Tongue (tissue), 1 donor: ENCODE measurements at regions not wholly inside any gene's neighbourhood (a gene's known extent, or its start where the extent isn't known, plus 50 kb on each side); places are given as distances from the start of the nearest gene placed in this dataset.

Experiments used
- DNase-seq: peaks from one replicate; pipeline ENCODE4 v3.0.0-alpha.2; 2015

DNA sequence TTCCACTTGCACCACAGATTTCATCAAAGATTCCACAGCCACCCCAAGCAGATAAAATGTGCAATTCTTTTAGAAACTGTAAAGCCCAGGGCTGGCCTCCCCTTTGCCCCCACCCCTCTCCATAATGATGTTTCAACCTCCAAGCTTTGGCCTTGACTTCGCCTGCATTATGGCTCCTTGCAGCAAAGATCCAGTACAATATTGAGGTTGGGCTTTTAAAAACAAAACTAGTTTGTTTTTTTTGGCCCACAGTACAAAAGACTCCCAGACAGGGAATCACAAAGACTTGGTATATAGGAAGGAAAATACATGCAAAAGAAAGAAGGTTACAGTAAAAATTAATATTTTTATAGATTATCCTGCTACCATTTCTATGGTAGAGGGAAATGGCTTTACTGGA is 356.5 kb upstream of the PTBP2 start:
- peak; percentile 20 for DNase-seq

DNA sequence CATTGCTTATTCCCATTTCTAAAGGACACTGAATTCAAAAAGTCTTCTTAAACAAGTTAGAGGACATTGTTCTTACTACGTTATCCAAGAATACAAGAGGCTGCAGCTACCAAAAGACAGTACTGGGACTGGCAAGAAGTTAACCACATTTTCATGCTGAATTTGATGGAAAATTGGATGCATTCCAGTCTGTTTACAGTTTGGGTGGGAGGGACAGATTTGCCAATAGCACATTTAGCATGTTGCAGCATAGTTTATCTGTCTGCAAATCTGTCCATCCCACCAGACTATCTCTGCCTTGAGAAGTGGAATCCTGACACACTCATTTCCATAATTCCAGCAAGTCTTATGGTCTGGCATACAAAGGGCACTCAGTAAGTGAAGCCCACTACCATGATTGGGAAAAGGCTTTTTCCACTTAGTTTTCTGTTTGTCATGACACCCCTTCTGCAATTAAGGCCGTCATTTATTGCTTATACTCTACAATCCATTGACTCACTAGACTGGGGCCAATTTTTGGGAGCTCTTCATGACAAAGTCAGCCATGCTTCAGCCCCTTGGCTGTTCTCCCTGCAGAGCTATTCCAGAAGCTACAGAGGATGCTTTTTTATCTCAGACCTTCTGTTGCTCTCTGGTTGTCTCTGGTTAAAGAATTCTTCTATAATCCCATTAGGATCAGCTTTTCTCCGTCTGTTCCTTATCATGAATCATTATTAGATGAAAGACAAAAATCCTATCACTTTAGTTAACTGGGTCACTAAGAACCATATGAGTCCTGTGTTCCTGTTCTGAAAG is 355.8 kb upstream of the PTBP2 start:
- no peak for DNase-seq

DNA sequence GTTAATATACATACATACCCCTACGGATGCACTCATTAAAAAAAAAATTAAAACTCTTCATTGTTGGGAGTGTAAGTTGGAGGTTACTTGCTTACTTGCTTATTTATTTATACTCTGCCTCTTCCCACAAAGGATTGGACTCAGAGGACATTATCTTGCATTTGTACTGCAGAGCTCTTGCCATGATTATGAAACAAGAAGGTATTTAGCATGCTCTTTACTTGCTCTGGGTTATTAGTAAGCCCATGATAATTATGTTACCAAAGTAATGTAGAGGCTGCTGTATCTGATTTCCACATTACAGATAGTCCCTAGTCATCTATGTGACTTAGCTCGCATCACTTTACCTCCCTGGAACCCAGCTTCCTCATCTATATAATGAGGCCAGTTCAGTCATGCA is 355.1 kb upstream of the PTBP2 start:
- no peak for DNase-seq

DNA sequence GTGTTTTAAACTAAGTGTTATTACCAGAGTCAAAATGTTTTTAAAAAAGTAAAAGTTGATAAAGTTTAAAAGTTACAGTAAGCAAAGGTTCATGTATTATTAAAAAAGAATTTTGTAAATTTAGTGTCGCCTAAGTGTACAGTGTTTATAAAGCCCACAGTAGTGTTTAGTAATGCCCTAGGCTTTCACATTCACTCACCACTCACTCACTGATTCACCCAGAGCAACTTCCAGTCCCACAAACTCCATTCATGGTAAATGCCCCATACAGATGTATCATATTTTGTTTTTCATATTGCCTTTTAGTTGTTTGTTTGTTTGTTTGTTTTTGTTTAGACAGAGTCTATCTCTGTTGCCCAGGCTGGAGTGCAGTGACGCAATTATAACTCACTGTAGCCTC is 353.8 kb upstream of the PTBP2 start:
- DNase-seq, result no peak

DNA sequence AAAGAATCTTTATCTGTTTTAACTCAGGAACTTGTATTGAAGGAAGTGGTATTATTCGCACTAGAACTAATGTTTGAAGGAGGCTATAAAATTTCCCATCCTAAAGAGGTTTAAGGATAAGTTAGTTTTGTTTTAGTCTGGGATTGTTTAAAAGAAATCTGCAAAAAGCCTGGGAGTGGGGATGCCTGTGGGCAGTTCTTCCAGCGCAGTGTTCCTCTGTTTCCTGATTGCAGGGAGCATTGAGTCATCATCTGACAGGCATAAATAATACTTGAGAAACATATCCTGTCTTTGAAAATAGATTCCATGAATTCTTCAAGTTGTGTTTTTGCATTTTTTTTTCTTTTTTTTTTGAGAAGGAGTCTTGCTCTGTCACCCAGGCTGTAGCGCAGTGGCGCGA is 350.8 kb upstream of the PTBP2 start:
- no peak for DNase-seq

DNA sequence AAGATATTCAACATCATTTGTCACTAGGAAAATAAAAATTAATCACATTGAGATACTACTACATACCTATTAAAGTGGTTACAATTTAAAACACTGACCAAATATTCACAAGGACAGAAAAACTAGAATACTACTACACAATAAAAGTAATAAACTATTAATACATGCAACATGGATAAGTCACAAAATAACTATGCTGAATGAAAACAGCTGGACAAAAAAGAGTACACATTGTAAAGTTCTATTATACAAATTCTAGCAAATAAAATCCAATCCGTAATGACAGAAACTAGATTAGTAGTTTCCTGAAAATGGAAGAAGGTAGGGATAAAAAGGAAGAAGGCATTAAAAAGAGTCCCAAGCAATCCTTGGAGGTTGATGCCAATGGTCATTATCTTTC is 348.7 kb upstream of the PTBP2 start:
- no peak for DNase-seq

DNA sequence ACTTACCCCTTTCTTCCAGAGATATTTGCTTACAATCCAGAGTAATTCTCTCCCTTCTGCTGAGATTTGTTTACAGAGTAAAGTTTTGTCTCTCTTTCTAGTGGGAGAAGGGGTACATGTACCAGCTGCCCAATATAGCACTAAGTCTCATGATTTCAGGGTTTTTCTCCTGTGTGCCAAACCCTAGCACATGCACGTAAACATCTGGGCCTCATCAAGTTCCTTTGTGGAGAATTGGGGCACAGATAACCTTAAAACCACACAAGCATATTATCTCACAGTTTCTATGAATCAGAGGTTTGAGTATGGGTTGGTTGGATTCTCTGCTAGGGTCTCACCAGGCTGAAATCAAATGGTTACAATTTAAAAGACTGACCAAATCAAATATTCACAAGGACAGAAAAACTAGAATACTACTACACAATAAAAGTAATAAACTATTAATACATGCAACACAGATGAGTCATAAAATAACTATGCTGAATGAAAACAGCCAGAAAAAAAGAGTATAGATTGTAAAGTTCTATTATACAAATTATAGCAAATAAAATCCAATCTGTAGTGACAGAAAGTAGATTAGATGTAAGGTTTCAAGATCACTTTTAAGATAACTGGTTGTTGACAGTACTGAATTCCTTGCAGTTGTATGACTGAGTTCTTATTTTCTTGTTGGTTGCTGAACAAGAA is 347.4 kb upstream of the PTBP2 start:
- no peak for DNase-seq

DNA sequence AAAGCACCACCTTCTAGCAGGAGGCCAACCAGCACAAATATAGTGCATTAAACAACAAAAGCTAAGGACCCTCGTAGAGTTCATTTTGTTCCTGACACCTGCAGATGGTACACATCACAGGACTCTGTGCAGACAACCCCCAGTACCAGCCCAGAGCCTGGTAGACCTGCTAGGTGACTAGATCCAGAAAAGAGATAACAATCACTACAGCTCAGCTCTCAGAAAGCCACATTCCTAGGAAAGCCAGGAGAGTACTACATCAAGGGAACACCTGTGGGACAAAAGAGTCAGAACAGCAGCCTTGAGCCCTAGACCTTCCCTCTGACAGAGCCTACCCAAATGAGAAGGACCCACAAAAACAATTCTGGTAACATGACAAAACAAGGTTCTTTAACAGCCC is 344.7 kb upstream of the PTBP2 start:
- DNase-seq, result no peak

DNA sequence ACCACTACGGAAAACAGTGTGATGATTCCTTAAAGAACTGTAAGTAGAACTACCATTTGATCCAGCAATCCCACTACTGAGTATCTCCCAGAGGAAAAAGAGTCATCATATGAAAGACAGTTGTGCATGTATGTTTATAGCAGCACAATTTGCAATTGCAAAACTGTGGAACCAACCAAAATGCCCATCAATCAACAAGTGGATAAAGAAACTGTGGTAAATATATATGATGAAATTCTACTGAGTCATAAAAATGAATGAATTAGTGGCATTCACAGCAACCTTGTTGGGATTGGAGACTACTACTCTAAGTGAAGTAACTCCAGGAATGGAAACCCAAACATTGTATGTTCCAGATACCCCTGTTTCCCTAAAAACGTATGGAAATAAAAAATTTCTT is 337.0 kb upstream of the PTBP2 start:
- no peak for DNase-seq

DNA sequence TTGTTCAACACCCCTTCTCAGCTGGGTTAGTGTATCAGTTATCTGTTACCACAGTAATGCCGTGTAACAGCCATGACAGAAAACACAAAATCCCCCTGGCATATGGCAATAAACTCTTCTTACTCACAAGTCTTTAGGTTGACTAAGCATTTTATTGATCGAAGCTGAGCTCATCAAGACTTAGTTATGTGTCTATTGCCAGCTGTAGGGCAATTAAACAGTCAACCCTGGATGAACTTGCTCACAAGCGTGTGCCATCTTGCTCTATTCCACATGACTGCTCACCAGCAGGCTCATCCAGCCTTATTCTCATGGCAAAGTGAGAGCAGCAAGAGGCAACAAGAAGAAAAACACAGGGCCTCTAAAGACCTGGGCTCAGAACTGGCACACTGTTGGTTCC is 333.8 kb upstream of the PTBP2 start:
- DNase-seq, result no peak

DNA sequence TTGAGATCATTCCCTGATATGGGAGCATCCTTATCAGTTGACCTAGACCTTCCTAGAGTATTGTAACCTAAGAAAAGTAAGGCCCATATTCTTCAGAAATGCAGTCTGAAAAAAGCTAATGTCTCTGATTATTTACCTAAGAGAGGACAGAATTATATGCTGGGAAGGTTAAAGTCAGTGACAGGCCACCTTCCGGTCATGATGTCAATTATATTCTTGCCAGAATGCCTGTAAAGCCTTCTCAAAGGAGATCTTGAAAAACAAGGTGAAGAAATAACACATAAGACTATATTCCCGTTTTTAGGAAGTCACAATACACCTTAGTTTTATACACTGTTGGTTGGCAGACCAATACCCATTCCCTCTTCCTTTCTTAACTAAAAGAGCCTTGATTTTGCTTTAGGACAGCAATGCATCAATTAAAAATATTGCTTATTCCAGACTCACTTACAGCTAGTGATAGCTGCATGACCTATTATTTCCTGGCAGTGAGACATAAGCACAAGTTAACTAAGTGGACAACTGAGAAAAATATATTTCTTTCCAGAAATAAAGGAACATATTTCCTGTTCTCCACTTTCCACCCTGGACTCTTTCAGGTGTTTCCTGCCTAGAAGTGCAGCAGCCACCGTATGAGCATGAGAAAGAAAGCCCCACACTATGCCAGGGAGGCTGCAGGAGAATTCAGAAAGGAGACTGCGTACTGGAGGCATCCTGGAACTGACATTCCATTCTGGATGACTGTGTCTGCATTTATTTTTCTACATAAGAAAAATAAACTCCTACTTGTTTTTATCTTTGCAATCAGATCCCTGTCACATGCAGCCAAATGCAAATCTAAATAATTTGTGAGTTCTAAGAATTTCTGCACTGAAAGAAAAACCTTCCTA is 332.9 kb upstream of the PTBP2 start:
- no peak for DNase-seq

DNA sequence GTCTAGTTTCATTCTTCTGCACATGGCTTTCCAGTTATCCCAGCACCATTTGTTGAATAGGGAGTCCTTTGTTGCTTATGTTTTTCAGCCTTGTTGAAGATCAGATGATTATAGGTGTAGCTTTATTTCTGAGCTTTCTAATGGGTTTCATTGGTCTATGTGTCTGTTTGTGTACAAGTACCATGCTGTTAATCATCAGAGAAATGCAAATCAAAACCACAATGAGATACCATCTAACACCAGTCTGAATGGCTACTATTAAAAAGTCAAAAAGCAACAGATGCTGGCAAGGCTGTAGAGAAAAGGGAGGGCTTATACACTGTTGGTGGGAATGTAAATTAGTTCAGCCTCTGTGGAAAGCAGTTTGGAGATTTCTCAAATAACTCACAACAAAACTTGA is 321.5 kb upstream of the PTBP2 start:
- DNase-seq, result no peak

DNA sequence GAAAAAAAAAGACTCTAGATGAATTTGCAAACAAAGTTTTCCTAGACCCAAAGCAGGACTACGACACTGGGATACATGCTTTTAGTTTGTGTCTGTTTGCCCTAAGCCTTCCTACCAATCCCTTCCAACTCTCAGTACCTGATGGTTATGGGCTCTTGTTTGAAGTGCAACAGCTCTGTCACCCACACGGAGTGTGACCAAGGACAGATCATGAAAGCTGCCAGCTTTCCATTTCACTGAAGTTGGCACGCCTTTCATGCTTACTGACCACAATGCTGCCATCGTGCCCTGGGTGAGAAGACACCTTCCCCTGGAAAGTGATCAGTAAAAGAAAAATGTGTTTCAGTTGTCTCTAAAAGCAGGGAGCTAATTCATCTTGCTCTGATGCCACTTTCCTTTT is 312.5 kb upstream of the PTBP2 start:
- no peak for DNase-seq

DNA sequence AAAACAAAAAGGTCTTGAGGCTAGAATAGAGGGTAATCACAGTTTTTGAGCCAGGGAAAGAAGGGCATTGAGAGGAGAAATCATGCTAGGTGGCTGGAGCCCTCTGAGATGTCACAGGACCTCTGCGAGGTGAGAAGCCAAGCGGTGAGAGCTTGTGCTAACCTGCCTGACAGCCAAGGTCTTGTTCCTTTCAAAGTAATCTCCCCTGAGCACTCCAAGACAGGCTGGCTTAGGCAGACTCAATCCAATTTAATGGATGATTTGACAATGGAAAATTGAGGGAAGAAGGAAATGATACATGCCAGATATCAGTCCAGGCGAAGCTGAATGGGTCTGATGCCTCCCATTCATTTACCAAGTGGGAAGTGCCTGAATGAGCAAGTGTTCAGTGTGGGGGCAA is 311.9 kb upstream of the PTBP2 start:
- no peak for DNase-seq

DNA sequence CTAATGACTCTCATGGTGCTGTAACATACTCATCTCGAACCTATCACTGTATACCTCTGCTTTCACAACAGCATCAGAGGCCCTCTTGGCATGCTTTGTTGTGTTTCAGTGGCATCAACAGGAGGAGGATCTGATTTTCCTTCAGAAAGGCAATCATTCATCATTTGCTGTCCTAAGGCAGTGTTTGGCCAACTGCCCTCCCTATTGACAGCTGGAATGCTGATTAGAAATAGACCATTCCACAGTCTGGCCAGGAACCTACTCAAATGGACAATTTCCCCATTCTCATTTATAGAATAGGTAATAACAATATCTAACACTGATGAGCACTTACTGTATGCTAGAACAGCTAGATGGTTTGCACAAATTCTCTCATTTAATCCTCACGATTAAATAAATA is 310.6 kb upstream of the PTBP2 start:
- DNase-seq, result no peak

DNA sequence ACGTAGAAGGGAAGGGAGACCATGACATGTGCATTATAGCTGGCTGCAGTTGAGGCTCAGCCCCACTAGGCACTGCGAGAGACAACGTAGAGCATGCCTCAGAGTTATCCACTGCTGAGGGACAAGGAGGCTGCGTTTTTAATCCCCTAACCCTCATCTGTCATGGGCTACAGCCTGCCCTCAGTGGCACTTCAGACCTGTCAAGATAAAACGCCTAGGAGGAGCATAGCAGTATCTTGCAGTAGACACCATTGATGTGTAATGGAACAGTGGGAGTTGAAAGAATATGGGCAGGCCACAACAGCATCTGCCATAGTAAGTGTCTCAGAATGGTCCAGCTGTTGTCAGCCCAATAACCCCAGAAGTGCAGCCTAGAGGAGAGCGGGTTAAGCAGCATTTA is 307.0 kb upstream of the PTBP2 start:
- no peak for DNase-seq

DNA sequence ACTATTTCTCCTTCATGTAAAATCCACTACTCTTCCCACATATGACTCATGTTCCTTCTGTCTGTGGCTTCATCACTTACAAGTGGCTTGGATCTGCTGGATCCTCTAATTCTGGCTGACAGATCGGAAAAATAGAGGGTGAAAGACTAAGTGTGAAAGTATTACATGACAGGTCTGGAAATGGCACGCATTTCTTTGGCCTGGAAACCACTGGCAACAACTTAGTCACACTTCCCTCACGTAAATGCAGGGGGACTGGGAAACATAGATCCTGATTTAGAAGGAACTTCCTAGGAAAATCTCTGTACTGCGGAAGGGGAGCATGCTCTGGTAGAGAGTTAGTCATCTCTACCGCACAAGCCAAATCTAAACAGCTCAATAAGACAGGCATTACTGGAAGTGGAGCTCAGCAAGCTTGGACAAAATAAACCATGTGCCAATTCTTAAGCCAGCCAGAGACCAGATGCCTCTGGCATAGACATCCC is 305.4 kb upstream of the PTBP2 start:
- DNase-seq, result peak; percentile 71

DNA sequence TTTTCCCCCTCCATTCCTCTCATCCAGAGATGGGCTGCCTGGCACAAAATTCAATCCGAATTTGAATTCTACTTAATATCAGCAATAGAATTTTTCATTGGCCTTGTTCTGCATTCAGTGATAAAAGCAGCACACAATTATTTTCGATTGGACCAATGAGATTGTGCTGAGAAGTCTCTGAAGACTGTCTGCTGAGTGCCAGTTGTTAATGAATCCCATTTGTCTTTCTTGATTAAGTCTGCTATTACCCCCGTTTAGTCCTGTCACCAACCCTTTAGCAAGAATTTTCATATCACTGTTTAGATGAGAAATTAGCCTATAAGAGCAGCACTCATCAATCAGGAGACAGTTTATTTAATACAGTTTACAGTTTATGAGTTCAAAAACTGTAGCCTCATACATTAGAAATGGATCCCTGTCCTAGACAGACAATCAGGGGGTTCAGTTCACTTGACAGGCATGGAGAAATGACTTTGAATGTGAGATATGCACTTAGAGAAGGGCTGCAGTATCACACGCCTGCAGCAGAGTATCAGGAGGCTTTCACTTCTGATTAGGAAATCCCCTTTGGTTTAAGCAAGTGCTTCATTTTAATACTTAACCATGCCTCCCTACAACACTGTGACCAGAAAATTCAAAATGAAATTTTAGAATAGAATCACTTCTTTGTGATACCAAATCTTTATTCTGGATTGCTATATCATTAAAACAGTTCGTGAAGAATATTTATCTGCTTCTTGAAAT is 304.7 kb upstream of the PTBP2 start:
- DNase-seq, result no peak

DNA sequence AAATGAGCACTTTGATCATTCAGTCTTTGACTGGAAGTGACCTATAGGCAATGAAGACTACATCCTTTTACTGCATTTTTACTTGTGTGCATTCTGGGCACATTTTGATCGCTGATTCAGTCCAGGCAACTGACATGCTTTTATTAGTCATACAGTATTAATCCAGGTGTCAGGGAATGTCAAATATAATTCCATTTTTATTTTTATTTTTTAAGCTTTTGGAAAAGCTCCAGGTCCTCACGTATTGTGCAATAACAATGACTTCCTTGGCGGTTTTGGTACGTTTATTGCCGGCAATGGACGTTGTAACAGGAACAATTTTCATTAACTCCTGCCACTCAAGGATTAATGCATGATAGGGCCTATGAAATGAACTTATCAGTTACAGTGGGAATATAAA is 302.6 kb upstream of the PTBP2 start:
- DNase-seq, result no peak

DNA sequence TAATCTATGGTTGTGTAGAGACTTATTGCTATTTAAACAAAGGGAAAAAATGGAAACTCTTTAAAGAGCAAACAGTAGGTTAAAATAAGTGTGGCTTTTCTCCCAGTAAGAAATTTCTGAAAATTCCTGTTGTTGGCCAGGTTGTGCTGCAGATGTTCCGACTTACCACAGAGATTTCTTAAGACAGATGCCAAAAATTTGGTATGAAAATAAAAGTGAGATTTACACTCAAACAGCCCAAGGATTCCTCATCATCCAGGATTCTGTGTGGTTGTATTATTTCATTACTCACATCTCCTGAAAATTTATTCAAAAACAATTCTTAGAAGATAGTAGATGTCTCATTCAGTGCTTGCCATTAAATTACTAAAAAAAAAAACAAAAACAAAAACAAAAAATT is 296.7 kb upstream of the PTBP2 start:
- DNase-seq, result no peak

DNA sequence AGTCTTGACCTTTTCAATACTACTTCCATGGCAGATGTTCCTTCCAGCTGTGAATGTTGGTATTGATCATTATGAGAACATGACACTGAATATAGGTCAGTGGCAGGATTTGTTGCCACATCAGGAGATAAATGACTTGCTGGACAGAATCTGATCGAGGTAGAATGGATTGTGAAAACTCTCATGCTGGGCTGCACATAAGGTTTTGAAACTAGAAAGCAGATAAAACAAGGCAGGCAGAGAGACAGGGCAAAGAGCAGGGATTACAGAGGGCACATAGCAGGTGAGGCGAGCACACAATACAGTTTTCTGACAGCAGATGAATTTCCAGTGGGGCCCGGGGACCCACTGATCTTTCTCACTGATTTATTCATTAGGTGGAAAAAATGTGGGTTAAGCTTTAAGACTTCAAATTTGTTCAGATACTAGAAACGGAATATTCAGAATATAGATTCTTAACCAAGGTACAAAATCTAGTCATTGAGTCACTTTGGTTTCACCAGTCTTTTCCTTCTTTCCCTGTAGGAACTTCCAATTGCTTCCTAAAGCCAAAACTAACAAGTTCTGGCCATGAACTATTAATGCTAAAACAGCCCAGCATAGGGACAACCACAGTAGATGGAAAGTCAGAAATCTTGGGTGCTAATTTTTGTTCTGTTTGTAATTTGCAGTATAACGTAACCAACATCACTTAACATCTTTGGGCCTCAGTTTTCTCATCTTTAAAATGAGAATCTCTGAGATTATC is 296.0 kb upstream of the PTBP2 start:
- no peak for DNase-seq

DNA sequence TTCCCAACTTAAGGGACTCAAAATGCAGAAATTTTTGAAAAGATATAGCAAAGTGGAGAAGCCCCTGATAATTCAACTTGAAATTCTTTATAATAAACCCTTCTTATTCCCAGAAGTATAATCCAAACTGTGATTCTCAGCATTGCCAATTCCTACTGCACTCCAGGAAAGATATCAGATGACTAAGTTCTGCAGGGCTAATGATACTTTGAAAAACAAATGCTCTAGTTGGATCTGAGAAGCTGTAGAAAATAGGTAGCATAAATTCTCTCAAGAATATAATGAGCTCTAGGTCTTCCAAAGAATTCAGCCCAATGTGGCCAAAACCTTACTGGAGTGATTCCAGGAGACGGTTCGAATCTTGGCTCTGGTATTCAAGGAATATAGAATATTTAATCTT is 294.0 kb upstream of the PTBP2 start:
- peak; percentile 16 for DNase-seq
